ENCODE measurements at regions not wholly inside any gene's neighbourhood (a gene's known extent, or its start where the extent isn't known, plus 50 kb on each side); places are given as distances from the start of the nearest gene placed in this dataset.
"Not testable (repeated sequence)": the region's sequence is repeated elsewhere in the genome, so short reads cannot be mapped to it uniquely, and the experiment has no call there.

GRCh38 chr5:126046846-126047571 lies 376.2 kb upstream of the GRAMD2B start:
- DNase-seq = no peak

DNA sequence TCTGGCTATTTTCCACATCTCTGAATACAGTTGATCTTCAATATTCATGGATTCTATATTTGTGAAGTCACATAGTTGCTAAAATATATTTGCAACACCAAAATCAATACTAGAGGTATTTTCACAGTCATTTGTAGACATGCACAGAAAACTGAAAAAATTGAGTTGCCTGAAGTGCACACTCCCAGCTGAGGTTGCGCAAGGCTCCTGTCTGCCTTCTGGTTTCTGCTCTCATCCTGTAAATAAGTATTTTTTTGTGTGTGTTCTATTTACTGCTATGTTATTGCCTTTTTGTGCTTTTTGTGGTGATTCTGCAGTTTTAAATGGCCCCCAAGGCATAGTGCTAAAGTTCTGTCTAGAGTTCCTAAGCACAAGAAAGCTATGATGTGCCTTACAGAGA lies 371.1 kb upstream of the GRAMD2B start:
- no peak for DNase-seq

GRCh38 chr5:126052791-126053190 lies 370.4 kb upstream of the GRAMD2B start:
- DNase-seq = no peak

GRCh38 chr5:126053630-126054029 lies 369.6 kb upstream of the GRAMD2B start:
- DNase-seq = no peak

GRCh38 chr5:126054577-126055347 lies 368.4 kb upstream of the GRAMD2B start:
- no peak for DNase-seq

DNA sequence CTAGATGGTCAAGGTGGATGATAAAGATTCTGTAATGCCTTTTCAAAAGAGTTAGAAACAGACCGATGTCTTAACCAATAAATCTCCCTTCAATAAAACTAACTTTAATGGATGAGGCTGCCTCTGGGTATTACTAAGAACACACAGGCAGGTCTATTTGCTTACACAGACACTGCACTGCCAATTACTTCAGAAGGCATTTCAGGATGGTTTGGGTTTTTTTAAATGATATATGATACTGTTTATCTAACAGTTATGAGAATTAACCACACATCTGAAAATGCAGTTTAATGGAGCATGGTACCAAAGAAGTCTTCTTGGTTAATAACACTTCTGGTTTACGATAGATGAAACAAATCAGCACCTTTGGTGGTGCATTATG lies 367.9 kb upstream of the GRAMD2B start:
- DNase-seq = no peak

- no peak for DNase-seq
Measured at GRCh38 chr5:126056352-126056751, 366.9 kb upstream of the GRAMD2B start.

DNA sequence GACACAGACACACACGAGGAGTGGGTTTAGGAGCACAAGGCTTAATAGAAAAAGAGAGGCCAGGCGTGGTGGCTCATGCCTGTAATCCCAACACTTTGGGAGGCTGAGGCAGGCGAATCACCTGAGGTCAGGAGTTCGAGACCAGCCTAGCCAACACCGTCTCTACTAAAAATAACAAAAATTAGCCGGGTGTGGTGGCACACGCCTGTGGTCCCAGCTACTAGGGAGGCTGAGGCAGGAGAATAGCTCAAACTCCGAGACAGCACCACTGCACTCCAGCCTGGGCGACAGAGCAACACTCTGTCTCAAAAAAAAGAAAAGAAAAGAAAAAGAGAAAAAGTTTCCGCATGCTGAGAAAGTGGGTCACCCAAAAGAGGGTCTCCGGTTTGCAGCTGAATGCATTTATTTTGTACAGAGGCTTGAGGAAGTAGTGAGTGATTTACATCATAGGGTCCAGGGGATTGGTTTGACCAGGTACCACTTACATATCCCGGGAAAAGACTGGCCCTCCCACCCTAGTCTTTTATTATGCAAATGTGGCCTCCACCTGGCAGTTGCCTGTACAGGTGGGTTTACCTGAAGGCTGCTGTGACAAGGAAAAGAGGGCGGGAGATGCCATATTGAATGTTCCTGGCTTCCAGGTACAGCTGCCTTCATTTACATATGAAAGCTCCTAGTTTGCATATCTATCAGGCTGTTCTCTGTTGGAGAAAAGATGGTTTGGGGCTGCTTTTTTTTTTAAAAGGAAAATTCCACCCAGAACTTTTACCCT lies 366.2 kb upstream of the GRAMD2B start:
- no peak for DNase-seq

DNA sequence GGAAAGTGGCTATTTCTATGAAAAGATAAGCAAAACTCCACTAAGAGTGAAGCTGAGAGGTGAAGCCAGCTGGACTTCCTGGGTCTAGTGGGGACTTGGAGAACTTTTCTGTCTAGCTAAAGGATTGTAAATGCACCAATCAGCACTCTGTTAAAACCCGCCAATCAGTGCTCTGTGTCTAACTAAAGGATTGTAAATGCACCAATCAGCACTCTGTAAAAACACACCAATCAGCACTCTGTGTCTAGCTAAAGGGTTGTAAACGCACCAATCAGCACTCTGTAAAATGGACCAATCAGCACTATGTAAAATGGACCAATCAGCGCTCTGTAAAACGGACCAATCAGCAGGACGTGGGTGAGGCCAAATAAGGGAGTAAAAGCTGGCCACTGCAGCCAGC lies 364.8 kb upstream of the GRAMD2B start:
- not testable (repeated sequence) for DNase-seq

DNA sequence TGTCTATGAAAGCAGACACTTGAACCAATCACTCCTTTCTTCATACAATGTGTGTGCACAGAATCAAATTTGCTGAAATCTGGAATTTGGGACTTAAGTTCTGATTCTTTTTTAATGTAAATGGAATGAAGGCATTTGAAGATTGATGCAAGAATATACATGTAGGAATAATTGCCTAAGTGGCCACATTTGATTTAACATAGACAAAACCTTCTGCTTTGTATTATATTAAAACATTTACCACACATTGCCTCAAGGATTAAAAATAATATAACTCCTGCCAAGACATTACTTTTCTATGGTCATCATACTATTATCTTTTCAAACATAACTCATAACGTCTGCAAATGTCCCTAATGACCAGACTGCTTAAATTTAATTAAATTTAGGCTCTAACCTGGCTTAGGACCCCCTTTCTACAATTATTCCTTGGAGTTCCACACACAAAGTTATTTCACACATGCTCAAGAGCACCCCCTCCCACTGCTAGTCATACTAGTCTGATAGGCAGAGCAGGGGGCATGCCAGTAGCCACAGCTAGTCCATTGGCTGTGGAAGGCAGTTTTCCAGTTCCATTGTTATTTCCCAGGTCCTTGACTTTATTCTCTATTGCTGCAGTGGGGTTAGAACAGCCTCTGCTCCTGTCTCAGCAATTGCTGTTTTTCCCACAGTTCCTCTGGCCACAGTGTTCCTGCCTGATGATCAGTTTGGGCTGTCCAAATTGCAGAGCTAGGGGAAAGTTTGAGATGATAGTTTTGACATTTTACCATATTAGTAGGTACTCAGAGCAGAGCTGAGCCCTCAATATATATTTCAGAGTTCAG lies 360.6 kb upstream of the GRAMD2B start:
- DNase-seq = no peak

GRCh38 chr5:126065061-126065460 lies 358.1 kb upstream of the GRAMD2B start:
- DNase-seq = no peak

DNA sequence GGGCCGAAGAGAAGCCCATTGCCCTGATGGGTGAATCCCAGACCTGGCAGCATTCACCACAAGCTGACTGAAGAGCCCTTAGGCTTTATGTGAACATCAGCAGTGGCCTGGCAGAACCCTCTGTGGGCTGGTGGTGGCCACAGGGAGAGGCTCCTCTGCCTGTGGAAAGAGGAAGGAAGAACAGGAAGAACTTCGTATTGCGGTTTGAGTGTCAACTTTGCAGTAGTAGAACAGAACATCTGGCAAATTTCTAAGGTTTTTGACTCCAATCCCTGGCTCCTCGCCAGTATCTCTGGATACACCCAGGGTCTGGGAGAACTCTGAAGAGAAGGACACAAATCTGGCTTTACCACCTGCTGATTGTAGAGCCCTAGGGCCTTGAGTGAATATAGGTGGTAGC lies 356.4 kb upstream of the GRAMD2B start:
- no peak for DNase-seq

GRCh38 chr5:126067404-126067803 lies 355.8 kb upstream of the GRAMD2B start:
- DNase-seq = no peak

- DNase-seq = no peak
Measured at GRCh38 chr5:126069329-126069728, 353.9 kb upstream of the GRAMD2B start.

DNA sequence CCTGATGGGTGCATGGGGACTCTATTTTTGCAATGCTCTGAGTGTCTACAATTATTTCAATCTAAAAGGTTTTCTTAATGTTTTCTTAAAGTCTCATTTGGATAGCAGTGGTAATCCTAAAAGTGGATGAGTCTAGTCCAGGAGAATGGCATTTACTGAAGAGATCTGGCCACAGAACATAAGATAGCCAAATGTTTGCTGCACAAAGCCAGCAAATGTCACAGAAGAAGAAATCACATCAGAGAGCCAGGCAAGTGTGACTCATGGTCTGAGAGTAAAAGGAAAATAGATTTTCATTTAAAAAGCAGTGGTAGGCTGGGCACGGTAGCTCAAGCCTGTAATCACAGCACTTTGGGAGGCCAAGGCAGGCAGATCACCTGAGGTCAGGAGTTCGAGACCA lies 352.7 kb upstream of the GRAMD2B start:
- DNase-seq = no peak

GRCh38 chr5:126074538-126074937 lies 348.7 kb upstream of the GRAMD2B start:
- no peak for DNase-seq

- DNase-seq = no peak
Measured at GRCh38 chr5:126079266-126079665, 343.9 kb upstream of the GRAMD2B start.

DNA sequence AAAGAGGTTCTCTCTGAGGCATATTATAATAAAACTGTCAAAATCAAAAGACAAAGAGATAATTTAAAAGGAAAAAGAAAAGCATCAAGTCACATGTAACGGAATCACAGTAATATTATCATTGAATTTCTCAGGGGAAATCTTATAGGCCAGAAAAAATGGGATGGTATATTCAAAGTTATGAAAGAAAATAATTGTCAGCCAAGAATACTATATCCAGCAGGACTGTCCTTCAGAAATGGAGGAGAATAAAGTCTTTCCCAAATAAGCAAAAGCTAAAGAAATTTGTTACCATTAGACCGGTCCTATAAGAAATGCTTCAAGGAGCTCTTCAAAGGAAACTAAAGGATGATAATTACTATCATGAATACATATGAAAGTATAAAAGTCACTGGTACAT lies 342.0 kb upstream of the GRAMD2B start:
- DNase-seq = no peak

DNA sequence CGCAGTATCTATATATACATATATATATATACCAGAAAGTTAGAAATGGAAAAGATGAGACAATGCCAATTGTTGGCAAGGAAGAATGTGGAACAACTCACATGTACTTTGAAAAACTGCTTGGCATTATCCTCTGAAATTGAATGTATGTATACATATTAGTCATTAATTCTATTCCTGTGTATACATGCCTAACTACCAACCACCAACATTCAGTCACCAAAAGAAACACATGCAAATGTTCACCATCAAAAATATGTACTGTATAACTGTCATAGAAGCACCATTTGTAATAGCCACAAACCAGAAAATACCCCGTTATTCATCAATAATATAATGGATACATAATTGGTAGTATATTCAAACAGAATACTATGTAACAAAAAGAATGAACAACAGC lies 330.2 kb upstream of the GRAMD2B start:
- no peak for DNase-seq

DNA sequence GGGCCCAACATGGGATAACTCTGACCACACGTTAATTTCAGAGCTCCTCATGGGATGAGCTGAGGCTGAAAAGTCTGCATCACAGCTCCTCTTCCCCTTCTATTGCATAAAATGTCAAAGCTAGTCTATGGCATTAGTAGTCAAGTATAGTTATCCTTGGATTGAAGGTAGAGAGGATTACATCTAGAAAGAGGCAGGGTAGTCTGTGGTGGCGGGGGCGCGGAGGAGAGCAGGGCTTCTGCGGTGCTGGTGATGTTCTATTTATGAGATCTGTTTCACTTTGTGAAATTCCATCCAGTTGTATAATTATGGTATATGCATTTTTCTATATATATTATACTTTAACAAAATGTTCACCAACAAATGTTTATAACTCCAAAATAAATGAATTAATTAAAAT lies 329.5 kb upstream of the GRAMD2B start:
- no peak for DNase-seq

- no peak for DNase-seq
Measured at GRCh38 chr5:126094991-126095390, 328.2 kb upstream of the GRAMD2B start.

DNA sequence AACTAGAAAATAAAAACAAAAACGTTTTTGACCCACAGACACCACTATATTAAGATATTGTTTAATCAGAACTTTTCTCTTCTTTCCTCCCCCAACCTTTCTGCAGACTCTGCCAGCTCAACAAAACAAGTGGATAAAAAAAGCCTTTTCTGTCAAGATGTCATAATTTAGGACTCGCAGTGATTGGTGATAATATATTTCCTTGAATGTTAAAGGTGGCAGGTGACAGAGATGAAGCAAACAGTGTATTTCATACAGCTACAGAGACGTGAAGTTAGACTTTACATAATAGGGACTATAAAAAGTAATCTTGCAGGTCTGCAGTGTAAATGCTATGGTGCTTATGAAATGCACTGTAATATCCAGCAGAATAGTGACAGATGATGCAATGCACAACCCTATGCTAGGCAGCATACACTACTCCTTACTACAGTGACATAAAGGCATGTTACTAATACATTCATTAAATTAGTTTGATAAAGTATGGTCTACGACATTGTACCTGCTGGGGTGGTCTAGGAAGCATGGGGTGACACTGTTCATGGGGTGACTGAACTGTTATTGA lies 326.7 kb upstream of the GRAMD2B start:
- no peak for DNase-seq

DNA sequence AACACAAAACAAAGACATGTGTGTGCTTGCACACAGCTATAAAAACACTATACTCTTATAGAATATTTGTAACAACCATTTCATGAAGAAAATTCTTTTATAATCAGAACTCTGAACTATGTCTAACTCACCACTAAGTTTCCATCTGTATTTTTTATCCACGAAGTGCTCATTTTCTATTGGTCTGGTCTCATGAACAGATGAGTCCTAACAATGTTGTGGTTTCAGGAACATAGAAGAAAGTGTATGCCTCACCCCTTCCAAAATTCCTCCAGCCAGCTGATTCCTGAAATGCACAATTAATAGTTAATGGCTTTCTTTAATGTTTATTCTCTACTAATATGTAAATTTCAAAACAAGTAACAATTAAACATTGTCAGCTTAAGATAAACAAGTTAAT lies 325.3 kb upstream of the GRAMD2B start:
- DNase-seq = no peak

All from DMS79 (cell line).